CD14-positive monocyte (primary cell): ENCODE measurements at regions not wholly inside any gene's neighbourhood (a gene's known extent, or its start where the extent isn't known, plus 50 kb on each side); places are given as distances from the start of the nearest gene placed in this dataset.
"Not testable (repeated sequence)": the region's sequence is repeated elsewhere in the genome, so short reads cannot be mapped to it uniquely, and the experiment has no call there.

Experiments used
- DNase-seq, 3 donors: peaks; one replicate each; pipeline ENCODE4 v3.0.0-alpha.2; 2011 to 2022
- H2AFZ ChIP-seq: 2 replicates; pipeline ENCODE4 v1.6.0; 2012; ENCODE audit warnings: mild to moderate bottlenecking, low read depth, low read length, inconsistent platforms; ENCODE audit not compliant: insufficient read depth, poor library complexity, severe bottlenecking
- H3K27ac ChIP-seq, 2 donors: 1 replicate in 1 of 2; 2 replicates in 1 of 2; pipeline ENCODE4 v1.5.1; 2012 to 2013; ENCODE audit warnings: low read length in 2 of 2, control low read depth in 1 of 2, inconsistent platforms in 1 of 2, low read depth in 1 of 2, mild to moderate bottlenecking in 1 of 2
- H3K27me3 ChIP-seq, 2 donors: one replicate each; pipeline versions ENCODE4 v1.6.0 to v1.6.1; 2011 to 2013; ENCODE audit warnings: low read length in 2 of 2; ENCODE audit not compliant: control insufficient read depth in 2 of 2, insufficient read depth in 2 of 2
- H3K36me3 ChIP-seq, 2 donors: replicated peaks in 1 of 2; 1 replicate in 1 of 2; 2 replicates in 1 of 2; pipeline versions ENCODE4 v1.5.1 to v1.6.1; 2012 to 2013; ENCODE audit warnings: low read length in 2 of 2, control low read depth in 1 of 2, inconsistent platforms in 1 of 2, mild to moderate bottlenecking in 1 of 2; ENCODE audit not compliant: insufficient read depth in 2 of 2, control insufficient read depth in 1 of 2
- H3K4me1 ChIP-seq, 2 donors: 1 replicate in 1 of 2; 2 replicates in 1 of 2; pipeline versions ENCODE4 v1.5.1 to v1.6.1; 2012 to 2013; ENCODE audit warnings: low read length in 2 of 2, control low read depth in 1 of 2, inconsistent platforms in 1 of 2, mild to moderate bottlenecking in 1 of 2, moderate library complexity in 1 of 2; ENCODE audit not compliant: insufficient read depth in 2 of 2, control insufficient read depth in 1 of 2
- H3K4me2 ChIP-seq: replicated peaks from 2 replicates; pipeline ENCODE3; 2012; ENCODE audit warnings: low read length, moderate library complexity, mild to moderate bottlenecking; ENCODE audit not compliant: poor library complexity, severe bottlenecking; ENCODE audit errors: extremely low read depth
- H3K4me3 ChIP-seq, 3 experiments: fragments of 200-600 bp in 1 of 3; sonication (generic) in 1 of 3; replicated peaks in 1 of 3; 1 replicate in 2 of 3; 2 replicates in 1 of 3; pipeline ENCODE4 v1.5.1; 2011 to 2013; ENCODE audit warnings: low read length in 3 of 3, mild to moderate bottlenecking in 3 of 3, control low read depth in 2 of 3, low read depth in 2 of 3, inconsistent platforms in 1 of 3, moderate library complexity in 1 of 3
- H3K79me2 ChIP-seq: 2 replicates; pipeline ENCODE4 v1.6.0; 2012; ENCODE audit warnings: mild to moderate bottlenecking, control low read depth, inconsistent platforms, low read length, moderate library complexity; ENCODE audit not compliant: insufficient read depth
- H3K9ac ChIP-seq: 2 replicates; pipeline ENCODE4 v1.6.0; 2017; ENCODE audit warnings: low read length, mild to moderate bottlenecking; ENCODE audit not compliant: insufficient read depth, poor library complexity, severe bottlenecking
- H3K9me3 ChIP-seq, 2 donors: replicated peaks in 1 of 2; 1 replicate in 1 of 2; 2 replicates in 1 of 2; pipeline versions ENCODE4 v1.5.1 to v1.6.1; 2012 to 2013; ENCODE audit warnings: low read length in 2 of 2, control low read depth in 1 of 2; ENCODE audit not compliant: control insufficient read depth in 1 of 2, insufficient read depth in 1 of 2
- H4K20me1 ChIP-seq: 2 replicates; pipeline ENCODE4 v1.6.0; 2012; ENCODE audit warnings: mild to moderate bottlenecking, low read length, control low read depth, moderate library complexity; ENCODE audit not compliant: insufficient read depth
- H3K27ac Mint-ChIP-seq, 7 donors: one replicate each; pipeline ENCODE4 v1.8.0; 2020; ENCODE audit warnings: mild to moderate bottlenecking in 7 of 7, mixed read lengths in 7 of 7, moderate library complexity in 6 of 7, inconsistent platforms in 2 of 7
- H3K27me3 Mint-ChIP-seq, 3 donors: one replicate each; pipeline ENCODE4 v1.8.0; 2021 to 2022; ENCODE audit warnings: low read depth in 3 of 3, mild to moderate bottlenecking in 3 of 3, mixed read lengths in 3 of 3, moderate library complexity in 3 of 3, inconsistent platforms in 1 of 3
- H3K36me3 Mint-ChIP-seq, 2 donors: one replicate each; pipeline ENCODE4 v1.8.0; 2020; ENCODE audit warnings: mixed read lengths in 2 of 2, inconsistent platforms in 1 of 2, mild to moderate bottlenecking in 1 of 2
- H3K4me1 Mint-ChIP-seq: one replicate; pipeline ENCODE4 v1.8.0; 2020; ENCODE audit warnings: mild to moderate bottlenecking, mixed read lengths
- H3K4me3 Mint-ChIP-seq, 2 donors: one replicate each; pipeline ENCODE4 v1.8.0; 2020; ENCODE audit warnings: mild to moderate bottlenecking in 2 of 2, mixed read lengths in 2 of 2, moderate library complexity in 1 of 2
- H3K9me3 Mint-ChIP-seq, 7 donors: one replicate each; pipeline ENCODE4 v1.8.0; 2020 to 2022; ENCODE audit warnings: mixed read lengths in 7 of 7, mild to moderate bottlenecking in 6 of 7, moderate library complexity in 6 of 7, inconsistent platforms in 2 of 7
- CTCF ChIP-seq: fragments of 200-600 bp; IDR thresholded peaks from one replicate; pipeline ENCODE4 v1.8.0; 2022; ENCODE audit warnings: antibody characterized with exemption, mild to moderate bottlenecking
- WGBS: methylation state at CpG from one replicate; pipeline ENCODE4 v1.1.5; 2013; ENCODE audit warnings: missing lambda C conversion rate; ENCODE audit not compliant: insufficient coverage; 5-methylcytosine and 5-hydroxymethylcytosine counted together
- intact Hi-C, 2 donors: fragments of 100-400 bp; cut with micrococcal nuclease; formaldehyde crosslinking; loops; one replicate each; pipeline versions ENCODE4 v1.15.0 to v1.15.1; 2023

- DNase-seq = peak; percentile 87 to 98 (median 96)
- Mint-ChIP-seq H3K9me3 (peaks cover 0 to 9% (median 4%) of the 10 kb centered on the region in 7 donors), H3K27me3 (peaks cover 0 to 2% (median 0%) of the 10 kb centered on the region in 3 donors), H3K27ac (peak overlapping the region; percentile 86 to 95 (median 93)), H3K4me1 (peaks cover 31% of the 10 kb centered on the region), H3K4me3 (peak overlapping the region in 1 of 2 donors; percentile 48), H3K36me3 (peaks cover 0 to 2% of the 10 kb centered on the region in 2 donors)
- intact Hi-C loops = loop anchor here (2.0 to 10.0 kb wide), 5 partner anchors 27 to 247 kb away; no protein-coding TSS in a partner anchor
- TF ChIP-seq CTCF = no peak
- Histone ChIP-seq H3K9ac (peak overlapping the region; percentile 49), H4K20me1 (no peaks in the 10 kb centered on the region), H3K9me3 (no peaks in the 10 kb centered on the region), H3K79me2 (no peaks in the 10 kb centered on the region), H3K4me2 (peak overlapping the region; percentile 55), H2AFZ (no peak overlapping the region), H3K36me3 (no peaks in the 10 kb centered on the region), H3K27me3 (no peaks in the 10 kb centered on the region), H3K27ac (peak overlapping the region; percentile 33 to 90), H3K4me1 (peaks cover 26% of the 10 kb centered on the region in 2 donors), H3K4me3 (peak overlapping the region in 2 of 3 experiments; percentile 19 to 48)
- WGBS = 7% methylated on average over 2 of the region's 4 CpGs
Observed at GRCh38 chr5:40437452-40437861, 242.3 kb upstream of the PTGER4 start.

GRCh38 chr5:40436535-40437237, 243.0 kb upstream of the PTGER4 start:
- H3K36me3 ChIP-seq = no peaks in the 10 kb centered on the region
- H3K4me3 ChIP-seq = peak overlapping the region in 1 of 3 experiments; percentile 48
- H3K27ac ChIP-seq = peak overlapping the region; percentile 37 to 90
- peaks cover 0 to 2% of the 10 kb centered on the region in 2 donors for H3K36me3 Mint-ChIP-seq
- peak overlapping the region in 1 of 2 donors; percentile 64 for H3K4me3 Mint-ChIP-seq
- H3K9me3 Mint-ChIP-seq = peaks cover 0 to 9% (median 4%) of the 10 kb centered on the region in 7 donors
- H3K9me3 ChIP-seq = no peaks in the 10 kb centered on the region
- intact Hi-C loops = loop anchor here (2.0 to 10.0 kb wide), 5 partner anchors 26 to 248 kb away; no protein-coding TSS in a partner anchor
- peaks cover 26% of the 10 kb centered on the region for H3K4me1 Mint-ChIP-seq
- H2AFZ ChIP-seq = peak overlapping the region; percentile 10
- peaks cover 23 to 26% of the 10 kb centered on the region in 2 donors for H3K4me1 ChIP-seq
- H3K79me2 ChIP-seq = no peaks in the 10 kb centered on the region
- H3K27me3 Mint-ChIP-seq = peaks cover 0 to 2% (median 0%) of the 10 kb centered on the region in 3 donors
- WGBS = 21% methylated on average over 7 of the region's 9 CpGs
- TF ChIP-seq CTCF = no peak
- H3K27ac Mint-ChIP-seq = peak overlapping the region; percentile 86 to 95 (median 93)
- no peaks in the 10 kb centered on the region for H4K20me1 ChIP-seq
- DNase-seq = peak; percentile 59 to 74 (median 71)
- H3K27me3 ChIP-seq = no peaks in the 10 kb centered on the region
- H3K9ac ChIP-seq = peak overlapping the region; percentile 49
- peak overlapping the region; percentile 55 for H3K4me2 ChIP-seq

- H3K4me3 ChIP-seq = not testable (repeated sequence)
Observed at GRCh38 chr5:40435706-40436105, 244.0 kb upstream of the PTGER4 start.

More at GRCh38 chr5:40435706-40436105, 244.0 kb upstream of the PTGER4 start:
- not testable (repeated sequence) for H3K4me3 Mint-ChIP-seq, H3K36me3 ChIP-seq, H2AFZ ChIP-seq, H3K4me2 ChIP-seq, H3K79me2 ChIP-seq, H3K9ac ChIP-seq, H3K27me3 Mint-ChIP-seq, H3K9me3 Mint-ChIP-seq, H3K9me3 ChIP-seq, H4K20me1 ChIP-seq, H3K27me3 ChIP-seq, DNase-seq, H3K36me3 Mint-ChIP-seq
- peaks cover 23 to 26% of the 10 kb centered on the region in 2 donors for H3K4me1 ChIP-seq
- intact Hi-C loops = loop anchor here (2.0 to 10.0 kb wide), 5 partner anchors 25 to 249 kb away; no protein-coding TSS in a partner anchor
- WGBS = no CpG with 5 or more reads among the region's 4 CpGs
- H3K27ac Mint-ChIP-seq = peak overlapping the region in 6 of 7 donors; percentile 73 to 93 (median 86)
- peak overlapping the region in 1 of 2 donors; percentile 90 for H3K27ac ChIP-seq
- H3K4me1 Mint-ChIP-seq = peaks cover 26% of the 10 kb centered on the region
